ENCODE measurements at regions not wholly inside any gene's neighbourhood (a gene's known extent, or its start where the extent isn't known, plus 50 kb on each side); places are given as distances from the start of the nearest gene placed in this dataset.

GRCh38 chr2:171225302-171225980, 64.7 kb upstream of the TLK1 start:
- peak overlapping the region; percentile 39 for H3K27ac ChIP-seq (ENCODE audit: poor library complexity, severe bottlenecking)
- no peak overlapping the region for H3K4me3 ChIP-seq (ENCODE audit: severe bottlenecking)
- H3K4me1 ChIP-seq (ENCODE audit: insufficient read depth, poor library complexity, severe bottlenecking) = peaks cover 21% of the 10 kb centered on the region
- TF ChIP-seq CTCF (IDR thresholded peaks at IDR 0.05; ENCODE audit: poor library complexity, severe bottlenecking) = peak; percentile 32
- no peaks in the 10 kb centered on the region for H3K9me3 ChIP-seq (ENCODE audit: severe bottlenecking)
- ATAC-seq (ENCODE audit: low read depth) (peak; percentile 99), DNase-seq (ENCODE audit: low spot score) (no peak)
- no peaks in the 10 kb centered on the region for H3K27me3 ChIP-seq (ENCODE audit: insufficient read depth, poor library complexity, severe bottlenecking)
- H3K36me3 ChIP-seq (ENCODE audit: low read depth) = no peaks in the 10 kb centered on the region

GRCh38 chr2:171217330-171217729, 56.6 kb upstream of the TLK1 start:
- no peak for ATAC-seq (ENCODE audit: low read depth)
- TF ChIP-seq CTCF (IDR thresholded peaks at IDR 0.05; ENCODE audit: poor library complexity, severe bottlenecking) = no peak
- no peak overlapping the region for H3K4me3 ChIP-seq (ENCODE audit: severe bottlenecking)
- H3K27ac ChIP-seq (ENCODE audit: poor library complexity, severe bottlenecking) = no peak overlapping the region
- H3K36me3 ChIP-seq (ENCODE audit: low read depth) = no peaks in the 10 kb centered on the region
- H3K27me3 ChIP-seq (ENCODE audit: insufficient read depth, poor library complexity, severe bottlenecking) = no peaks in the 10 kb centered on the region
- H3K4me1 ChIP-seq (ENCODE audit: insufficient read depth, poor library complexity, severe bottlenecking) = no peaks in the 10 kb centered on the region
- H3K9me3 ChIP-seq (ENCODE audit: severe bottlenecking) = peaks cover 3% of the 10 kb centered on the region
- DNase-seq (ENCODE audit: low spot score) = no peak

- Histone ChIP-seq H3K4me3 (ENCODE audit: severe bottlenecking) (no peak overlapping the region), H3K36me3 (ENCODE audit: low read depth) (no peaks in the 10 kb centered on the region), H3K9me3 (ENCODE audit: severe bottlenecking) (peaks cover 3% of the 10 kb centered on the region), H3K27me3 (ENCODE audit: insufficient read depth, poor library complexity, severe bottlenecking) (no peaks in the 10 kb centered on the region), H3K4me1 (ENCODE audit: insufficient read depth, poor library complexity, severe bottlenecking) (no peaks in the 10 kb centered on the region), H3K27ac (ENCODE audit: poor library complexity, severe bottlenecking) (no peak overlapping the region)
- no peak for ATAC-seq (ENCODE audit: low read depth)
- no peak for TF ChIP-seq CTCF (IDR thresholded peaks at IDR 0.05; ENCODE audit: poor library complexity, severe bottlenecking)
- no peak for DNase-seq (ENCODE audit: low spot score)
Observed at GRCh38 chr2:171216631-171217030, 55.9 kb upstream of the TLK1 start.

- Histone ChIP-seq H3K4me3 (ENCODE audit: severe bottlenecking) (no peak overlapping the region), H3K36me3 (ENCODE audit: low read depth) (no peaks in the 10 kb centered on the region), H3K9me3 (ENCODE audit: severe bottlenecking) (peaks cover 3% of the 10 kb centered on the region), H3K4me1 (ENCODE audit: insufficient read depth, poor library complexity, severe bottlenecking) (no peaks in the 10 kb centered on the region), H3K27ac (ENCODE audit: poor library complexity, severe bottlenecking) (no peak overlapping the region), H3K27me3 (ENCODE audit: insufficient read depth, poor library complexity, severe bottlenecking) (no peaks in the 10 kb centered on the region)
- DNase-seq (ENCODE audit: low spot score) (no peak), ATAC-seq (ENCODE audit: low read depth) (no peak)
- no peak for TF ChIP-seq CTCF (IDR thresholded peaks at IDR 0.05; ENCODE audit: poor library complexity, severe bottlenecking)
Observed at GRCh38 chr2:171214093-171214492, 53.4 kb upstream of the TLK1 start.

GRCh38 chr2:171210864-171211431, 50.3 kb upstream of the TLK1 start:
- Histone ChIP-seq H3K9me3 (ENCODE audit: severe bottlenecking) (no peaks in the 10 kb centered on the region), H3K27ac (ENCODE audit: poor library complexity, severe bottlenecking) (no peak overlapping the region), H3K4me3 (ENCODE audit: severe bottlenecking) (no peak overlapping the region), H3K27me3 (ENCODE audit: insufficient read depth, poor library complexity, severe bottlenecking) (no peaks in the 10 kb centered on the region), H3K4me1 (ENCODE audit: insufficient read depth, poor library complexity, severe bottlenecking) (no peaks in the 10 kb centered on the region), H3K36me3 (ENCODE audit: low read depth) (no peaks in the 10 kb centered on the region)
- ATAC-seq (ENCODE audit: low read depth) = peak; percentile 54; the same call in 2 of the 3 replicates
- TF ChIP-seq CTCF (IDR thresholded peaks at IDR 0.05; ENCODE audit: poor library complexity, severe bottlenecking) = no peak
- no peak for DNase-seq (ENCODE audit: low spot score)

Data from RWPE2 (cell line).